ENCODE measurements at regions not wholly inside any gene's neighbourhood (a gene's known extent, or its start where the extent isn't known, plus 50 kb on each side); places are given as distances from the start of the nearest gene placed in this dataset.
"Not testable (repeated sequence)": the region's sequence is repeated elsewhere in the genome, so short reads cannot be mapped to it uniquely, and the experiment has no call there.

- TF ChIP-seq, protein P1, sequence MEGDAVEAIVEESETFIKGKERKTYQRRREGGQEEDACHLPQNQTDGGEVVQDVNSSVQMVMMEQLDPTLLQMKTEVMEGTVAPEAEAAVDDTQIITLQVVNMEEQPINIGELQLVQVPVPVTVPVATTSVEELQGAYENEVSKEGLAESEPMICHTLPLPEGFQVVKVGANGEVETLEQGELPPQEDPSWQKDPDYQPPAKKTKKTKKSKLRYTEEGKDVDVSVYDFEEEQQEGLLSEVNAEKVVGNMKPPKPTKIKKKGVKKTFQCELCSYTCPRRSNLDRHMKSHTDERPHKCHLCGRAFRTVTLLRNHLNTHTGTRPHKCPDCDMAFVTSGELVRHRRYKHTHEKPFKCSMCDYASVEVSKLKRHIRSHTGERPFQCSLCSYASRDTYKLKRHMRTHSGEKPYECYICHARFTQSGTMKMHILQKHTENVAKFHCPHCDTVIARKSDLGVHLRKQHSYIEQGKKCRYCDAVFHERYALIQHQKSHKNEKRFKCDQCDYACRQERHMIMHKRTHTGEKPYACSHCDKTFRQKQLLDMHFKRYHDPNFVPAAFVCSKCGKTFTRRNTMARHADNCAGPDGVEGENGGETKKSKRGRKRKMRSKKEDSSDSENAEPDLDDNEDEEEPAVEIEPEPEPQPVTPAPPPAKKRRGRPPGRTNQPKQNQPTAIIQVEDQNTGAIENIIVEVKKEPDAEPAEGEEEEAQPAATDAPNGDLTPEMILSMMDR (IDR thresholded peaks at IDR 0.05): not testable (repeated sequence)
- TF ChIP-seq POLR2A (IDR thresholded peaks at IDR 0.05): not testable (repeated sequence)
Observed at GRCh38 chr1:146306651-146307050, 77.8 kb upstream of the NOTCH2NLA start.

Measured in adrenal gland (tissue), 5 donors.